ENCODE measurements at regions not wholly inside any gene's neighbourhood (a gene's known extent, or its start where the extent isn't known, plus 50 kb on each side); places are given as distances from the start of the nearest gene placed in this dataset.

DNA sequence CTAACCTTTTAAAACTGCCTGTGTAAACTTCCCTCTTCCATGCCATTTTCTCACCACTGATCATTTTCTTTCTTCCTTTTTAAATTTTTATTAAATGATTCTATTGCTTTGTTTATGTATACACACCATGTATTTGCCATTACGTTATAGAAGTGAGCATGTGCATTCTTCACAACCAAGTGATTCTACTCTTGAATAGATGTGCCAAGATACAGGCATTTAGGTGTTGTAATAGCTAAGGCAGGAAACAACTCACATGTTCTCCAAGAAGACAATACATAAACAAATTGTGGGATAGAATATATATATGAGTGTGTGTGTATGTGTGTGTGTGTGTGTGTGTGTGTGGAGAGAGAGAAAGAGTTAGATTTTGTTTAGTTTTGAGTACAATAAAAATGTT, 202.6 kb upstream of the SEMA3E start:
- TF ChIP-seq POLR2A (IDR thresholded peaks at IDR 0.05; ENCODE audit: low read depth, low read length): no peak
- TF ChIP-seq TAF1 (IDR thresholded peaks at IDR 0.05; ENCODE audit: low read depth, low read length): no peak
- no peak for TF ChIP-seq POLR2AphosphoS5 (IDR thresholded peaks at IDR 0.05; ENCODE audit: low read depth, low read length)
- no peak for TF ChIP-seq SPI1 (IDR thresholded peaks at IDR 0.05; ENCODE audit: low read depth, low read length)
- no peak for TF ChIP-seq POU2F2 (IDR thresholded peaks at IDR 0.05; ENCODE audit: low read depth, low read length)

Measured in GM12891 (cell line).